Ishikawa (cell line): ENCODE measurements at regions not wholly inside any gene's neighbourhood (a gene's known extent, or its start where the extent isn't known, plus 50 kb on each side); places are given as distances from the start of the nearest gene placed in this dataset.

Experiments
- CEBPB ChIP-seq: IDR thresholded peaks from 2 replicates; pipeline ENCODE4 v1.6.1; 2012
- EGR1 ChIP-seq: IDR thresholded peaks from 2 replicates; pipeline ENCODE4 v1.6.1; 2012
- TAF1 ChIP-seq: IDR thresholded peaks from 2 replicates; pipeline ENCODE4 v1.6.1; 2012; ENCODE audit warnings: low read depth, mild to moderate bottlenecking
- YY1 ChIP-seq: IDR thresholded peaks from 2 replicates; pipeline ENCODE4 v1.6.1; 2012; ENCODE audit warnings: low read depth

DNA sequence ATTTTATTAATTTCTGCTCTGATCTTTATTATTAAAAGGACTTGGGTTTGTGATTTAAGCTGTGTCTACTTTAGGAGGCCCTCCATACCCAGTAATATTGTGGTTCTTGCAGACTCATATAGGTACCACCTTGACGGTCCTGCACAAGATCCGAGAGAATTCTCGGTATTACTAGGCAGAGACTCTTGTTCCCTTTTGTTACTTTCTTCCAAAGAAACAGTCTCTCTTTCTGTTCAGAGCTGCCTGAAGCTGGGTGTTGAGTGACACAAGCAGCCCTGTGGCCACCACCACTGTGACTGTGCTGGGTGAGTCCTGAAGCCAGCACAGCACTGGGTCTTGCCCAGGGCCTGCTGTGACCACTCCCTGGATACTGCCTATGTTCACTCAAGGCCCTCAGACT is 666.6 kb downstream of the SEMA5A start:
- TF ChIP-seq EGR1: no peak
- no peak for TF ChIP-seq YY1
- TF ChIP-seq CEBPB: no peak
- TF ChIP-seq TAF1: no peak
